GM23338 (cell line): ENCODE measurements at regions not wholly inside any gene's neighbourhood (a gene's known extent, or its start where the extent isn't known, plus 50 kb on each side); places are given as distances from the start of the nearest gene placed in this dataset.

Experiments
- ATAC-seq: fragments of 200-7000 bp; cut with Tn5 transposase; 3 replicates; pipeline ENCODE4 v1.9.1; 2020
- DNase-seq: peaks from one replicate; pipeline ENCODE4 v3.0.0-alpha.2; 2015; ENCODE audit warnings: low spot score
- H2AFZ ChIP-seq: fragments of 200-600 bp; sonication (generic); 2 replicates; pipeline ENCODE4 v1.8.0; 2016; ENCODE audit warnings: antibody characterized with exemption, mild to moderate bottlenecking, moderate library complexity
- H3F3A ChIP-seq: fragments of 200-600 bp; sonication (generic); replicated peaks from 2 replicates; pipeline ENCODE4 v1.8.0; 2017; ENCODE audit warnings: antibody characterized with exemption, mixed run types, low read depth
- H3K27ac ChIP-seq: fragments of 200-600 bp; sonication (generic); 2 replicates; pipeline ENCODE4 v1.6.1; 2016; ENCODE audit warnings: low read depth
- H3K27me3 ChIP-seq: fragments of 200-600 bp; sonication (generic); 2 replicates; pipeline ENCODE4 v1.8.0; 2016; ENCODE audit warnings: mild to moderate bottlenecking, mixed run types, moderate library complexity; ENCODE audit not compliant: insufficient read depth
- H3K36me3 ChIP-seq: fragments of 200-600 bp; sonication (generic); 2 replicates; pipeline ENCODE4 v1.8.0; 2016; ENCODE audit warnings: mild to moderate bottlenecking; ENCODE audit not compliant: insufficient read depth
- H3K4me1 ChIP-seq: fragments of 200-600 bp; sonication (generic); 2 replicates; pipeline ENCODE4 v1.8.0; 2016; ENCODE audit warnings: mild to moderate bottlenecking, moderate library complexity; ENCODE audit not compliant: insufficient read depth
- H3K4me2 ChIP-seq: fragments of 200-600 bp; sonication (generic); 2 replicates; pipeline ENCODE4 v1.7.1; 2017; ENCODE audit warnings: mixed run types
- H3K4me3 ChIP-seq: fragments of 200-600 bp; sonication (generic); 2 replicates; pipeline ENCODE4 v1.6.1; 2016; ENCODE audit warnings: mixed run types
- H3K79me2 ChIP-seq: fragments of 200-600 bp; sonication (generic); replicated peaks from 2 replicates; pipeline ENCODE4 v1.8.0; 2017; ENCODE audit warnings: mild to moderate bottlenecking; ENCODE audit not compliant: insufficient read depth
- H3K9me2 ChIP-seq: fragments of 200-600 bp; sonication (generic); 2 replicates; pipeline ENCODE4 v1.8.0; 2017; ENCODE audit not compliant: insufficient read depth
- H4K20me1 ChIP-seq: fragments of 200-600 bp; sonication (generic); replicated peaks from 2 replicates; pipeline ENCODE4 v1.8.0; 2017; ENCODE audit warnings: mild to moderate bottlenecking; ENCODE audit not compliant: insufficient read depth
- H3K27ac Mint-ChIP-seq: 2 replicates; pipeline ENCODE4 v1.8.0; 2020; ENCODE audit warnings: inconsistent platforms, mild to moderate bottlenecking, moderate library complexity, mixed read lengths
- H3K27me3 Mint-ChIP-seq: 3 replicates; pipeline ENCODE4 v1.8.0; 2022; ENCODE audit warnings: low read depth, mild to moderate bottlenecking, moderate library complexity, mixed read lengths, inconsistent platforms; ENCODE audit not compliant: insufficient read depth, poor library complexity
- H3K36me3 Mint-ChIP-seq: 3 replicates; pipeline ENCODE4 v1.8.0; 2021; ENCODE audit warnings: low read depth, mild to moderate bottlenecking, inconsistent platforms, moderate library complexity, mixed read lengths
- H3K4me1 Mint-ChIP-seq: 3 replicates; pipeline ENCODE4 v1.8.0; 2020; ENCODE audit warnings: mild to moderate bottlenecking, inconsistent platforms, mixed read lengths
- H3K4me3 Mint-ChIP-seq: 3 replicates; pipeline ENCODE4 v1.8.0; 2021; ENCODE audit warnings: moderate library complexity, mild to moderate bottlenecking, inconsistent platforms, mixed read lengths
- H3K9me3 Mint-ChIP-seq: 3 replicates; pipeline ENCODE4 v1.8.0; 2020; ENCODE audit warnings: moderate library complexity, mild to moderate bottlenecking, inconsistent platforms, mixed read lengths
- CREB1 ChIP-seq: fragments of 250-450 bp; sonication (Bioruptor Pico); IDR thresholded peaks from 2 replicates; pipeline ENCODE4 v1.5.0; 2020; ENCODE audit warnings: low read depth, mild to moderate bottlenecking, moderate library complexity
- STAT1 ChIP-seq: IDR thresholded peaks from one replicate; pipeline ENCODE4 v1.6.1; 2016; ENCODE audit warnings: antibody characterized with exemption; ENCODE audit not compliant: unreplicated experiment
- TF ChIP-seq, protein P1 (sequence below): fragments of 250-450 bp; sonication (Bioruptor Pico); IDR thresholded peaks from 2 replicates; pipeline ENCODE4 v1.5.0; 2020; ENCODE audit warnings: mild to moderate bottlenecking, moderate library complexity

DNA sequence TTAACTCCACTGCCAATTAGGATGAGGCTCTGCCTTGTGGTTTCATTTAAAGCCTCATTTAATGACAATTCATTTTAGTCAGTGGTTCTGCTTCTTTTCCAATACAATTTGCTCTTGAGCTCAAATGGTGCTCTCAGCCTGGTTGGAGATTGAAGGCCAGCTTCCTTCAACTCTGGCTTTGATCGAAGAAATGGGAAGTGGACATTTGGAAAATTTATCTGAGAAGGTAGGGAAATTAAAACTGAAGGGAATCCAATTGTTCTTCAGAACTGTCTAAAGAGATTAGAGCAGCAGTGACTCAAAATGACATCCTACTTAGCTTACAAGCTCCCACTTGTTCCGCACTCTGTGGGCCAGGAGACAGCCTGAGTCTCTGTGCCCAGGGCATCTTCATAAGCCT is 206.8 kb downstream of the SMARCA1 start (continued):
- TF ChIP-seq, protein P1, sequence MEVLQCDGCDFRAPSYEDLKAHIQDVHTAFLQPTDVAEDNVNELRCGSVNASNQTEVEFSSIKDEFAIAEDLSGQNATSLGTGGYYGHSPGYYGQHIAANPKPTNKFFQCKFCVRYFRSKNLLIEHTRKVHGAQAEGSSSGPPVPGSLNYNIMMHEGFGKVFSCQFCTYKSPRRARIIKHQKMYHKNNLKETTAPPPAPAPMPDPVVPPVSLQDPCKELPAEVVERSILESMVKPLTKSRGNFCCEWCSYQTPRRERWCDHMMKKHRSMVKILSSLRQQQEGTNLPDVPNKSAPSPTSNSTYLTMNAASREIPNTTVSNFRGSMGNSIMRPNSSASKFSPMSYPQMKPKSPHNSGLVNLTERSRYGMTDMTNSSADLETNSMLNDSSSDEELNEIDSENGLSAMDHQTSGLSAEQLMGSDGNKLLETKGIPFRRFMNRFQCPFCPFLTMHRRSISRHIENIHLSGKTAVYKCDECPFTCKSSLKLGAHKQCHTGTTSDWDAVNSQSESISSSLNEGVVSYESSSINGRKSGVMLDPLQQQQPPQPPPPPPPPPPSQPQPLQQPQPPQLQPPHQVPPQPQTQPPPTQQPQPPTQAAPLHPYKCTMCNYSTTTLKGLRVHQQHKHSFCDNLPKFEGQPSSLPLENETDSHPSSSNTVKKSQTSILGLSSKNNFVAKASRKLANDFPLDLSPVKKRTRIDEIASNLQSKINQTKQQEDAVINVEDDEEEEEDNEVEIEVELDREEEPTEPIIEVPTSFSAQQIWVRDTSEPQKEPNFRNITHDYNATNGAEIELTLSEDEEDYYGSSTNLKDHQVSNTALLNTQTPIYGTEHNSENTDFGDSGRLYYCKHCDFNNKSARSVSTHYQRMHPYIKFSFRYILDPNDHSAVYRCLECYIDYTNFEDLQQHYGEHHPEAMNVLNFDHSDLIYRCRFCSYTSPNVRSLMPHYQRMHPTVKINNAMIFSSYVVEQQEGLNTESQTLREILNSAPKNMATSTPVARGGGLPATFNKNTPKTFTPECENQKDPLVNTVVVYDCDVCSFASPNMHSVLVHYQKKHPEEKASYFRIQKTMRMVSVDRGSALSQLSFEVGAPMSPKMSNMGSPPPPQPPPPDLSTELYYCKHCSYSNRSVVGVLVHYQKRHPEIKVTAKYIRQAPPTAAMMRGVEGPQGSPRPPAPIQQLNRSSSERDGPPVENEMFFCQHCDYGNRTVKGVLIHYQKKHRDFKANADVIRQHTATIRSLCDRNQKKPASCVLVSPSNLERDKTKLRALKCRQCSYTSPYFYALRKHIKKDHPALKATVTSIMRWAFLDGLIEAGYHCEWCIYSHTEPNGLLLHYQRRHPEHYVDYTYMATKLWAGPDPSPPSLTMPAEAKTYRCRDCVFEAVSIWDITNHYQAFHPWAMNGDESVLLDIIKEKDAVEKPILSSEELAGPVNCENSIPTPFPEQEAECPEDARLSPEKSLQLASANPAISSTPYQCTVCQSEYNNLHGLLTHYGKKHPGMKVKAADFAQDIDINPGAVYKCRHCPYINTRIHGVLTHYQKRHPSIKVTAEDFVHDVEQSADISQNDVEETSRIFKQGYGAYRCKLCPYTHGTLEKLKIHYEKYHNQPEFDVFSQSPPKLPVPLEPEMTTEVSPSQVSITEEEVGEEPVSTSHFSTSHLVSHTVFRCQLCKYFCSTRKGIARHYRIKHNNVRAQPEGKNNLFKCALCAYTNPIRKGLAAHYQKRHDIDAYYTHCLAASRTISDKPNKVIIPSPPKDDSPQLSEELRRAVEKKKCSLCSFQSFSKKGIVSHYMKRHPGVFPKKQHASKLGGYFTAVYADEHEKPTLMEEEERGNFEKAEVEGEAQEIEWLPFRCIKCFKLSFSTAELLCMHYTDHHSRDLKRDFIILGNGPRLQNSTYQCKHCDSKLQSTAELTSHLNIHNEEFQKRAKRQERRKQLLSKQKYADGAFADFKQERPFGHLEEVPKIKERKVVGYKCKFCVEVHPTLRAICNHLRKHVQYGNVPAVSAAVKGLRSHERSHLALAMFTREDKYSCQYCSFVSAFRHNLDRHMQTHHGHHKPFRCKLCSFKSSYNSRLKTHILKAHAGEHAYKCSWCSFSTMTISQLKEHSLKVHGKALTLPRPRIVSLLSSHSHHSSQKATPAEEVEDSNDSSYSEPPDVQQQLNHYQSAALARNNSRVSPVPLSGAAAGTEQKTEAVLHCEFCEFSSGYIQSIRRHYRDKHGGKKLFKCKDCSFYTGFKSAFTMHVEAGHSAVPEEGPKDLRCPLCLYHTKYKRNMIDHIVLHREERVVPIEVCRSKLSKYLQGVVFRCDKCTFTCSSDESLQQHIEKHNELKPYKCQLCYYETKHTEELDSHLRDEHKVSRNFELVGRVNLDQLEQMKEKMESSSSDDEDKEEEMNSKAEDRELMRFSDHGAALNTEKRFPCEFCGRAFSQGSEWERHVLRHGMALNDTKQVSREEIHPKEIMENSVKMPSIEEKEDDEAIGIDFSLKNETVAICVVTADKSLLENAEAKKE = no peak
- no peak for TF ChIP-seq CREB1 (CRISPR knock-in tag)

DNA sequence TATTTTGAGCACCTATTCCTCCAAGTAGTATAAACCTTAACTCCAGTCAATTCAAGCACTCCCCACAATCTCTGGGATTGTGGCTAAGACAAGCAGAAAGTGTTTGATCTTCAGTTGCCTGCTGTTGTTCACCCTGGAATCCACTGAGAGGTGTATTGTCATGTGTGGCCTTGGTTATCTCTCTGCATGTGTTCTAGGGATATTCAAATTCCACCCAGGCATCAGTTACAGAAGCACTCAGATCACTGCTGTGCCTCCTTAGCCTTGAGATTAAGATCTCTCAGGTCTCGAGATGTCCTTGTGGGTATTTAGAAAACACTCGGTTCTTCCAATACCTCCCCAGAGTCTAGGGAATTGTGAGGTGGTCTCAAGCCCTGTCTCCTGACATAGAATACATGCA is 213.3 kb downstream of the SMARCA1 start:
- Histone ChIP-seq H3K4me3 (no peak overlapping the region), H4K20me1 (no peaks in the 10 kb centered on the region), H3F3A (no peaks in the 10 kb centered on the region), H3K27ac (no peak overlapping the region), H3K9me2 (no peaks in the 10 kb centered on the region), H3K4me2 (no peak overlapping the region), H2AFZ (no peak overlapping the region), H3K79me2 (no peaks in the 10 kb centered on the region), H3K36me3 (no peaks in the 10 kb centered on the region), H3K4me1 (no peaks in the 10 kb centered on the region; the same call in 1 of the 2 replicates), H3K27me3 (0 out of 2 replicates have a peak, but pooled peaks cover 8% of the 10 kb centered on the region)
- no peaks in the 10 kb centered on the region; the same call in 2 of the 3 replicates for H3K36me3 Mint-ChIP-seq
- H3K4me1 Mint-ChIP-seq = peaks cover 10% of the 10 kb centered on the region
- no peak for TF ChIP-seq STAT1
- DNase-seq (peak; percentile 8), ATAC-seq (peak; percentile 80)
- H3K27me3 Mint-ChIP-seq = peaks cover 11% of the 10 kb centered on the region
- no peak overlapping the region for H3K27ac Mint-ChIP-seq
- peaks cover 2% of the 10 kb centered on the region; the same call in 2 of the 3 replicates for H3K9me3 Mint-ChIP-seq
- no peak overlapping the region for H3K4me3 Mint-ChIP-seq

DNA sequence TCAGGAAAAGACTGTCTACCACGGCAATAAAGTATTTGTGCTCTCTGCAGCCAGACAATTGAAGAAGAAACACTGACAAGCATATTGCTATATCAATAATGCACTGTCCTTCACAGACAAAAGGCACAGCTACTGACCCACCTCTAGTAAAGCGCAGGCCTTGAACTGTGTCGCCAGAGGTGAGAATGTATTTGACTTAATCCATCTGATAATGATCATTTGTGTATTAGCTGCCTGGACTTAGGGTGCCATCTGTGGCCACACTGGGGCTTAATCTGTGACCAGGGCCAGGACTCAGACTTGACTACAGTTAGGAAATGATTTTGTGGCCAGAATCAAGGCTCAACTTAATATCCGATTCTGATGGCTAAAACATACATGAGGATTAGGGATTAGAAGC is 260.4 kb downstream of the SMARCA1 start:
- Mint-ChIP-seq H3K27ac (no peak overlapping the region), H3K27me3 (no peaks in the 10 kb centered on the region), H3K36me3 (no peaks in the 10 kb centered on the region), H3K4me1 (no peaks in the 10 kb centered on the region), H3K4me3 (no peak overlapping the region), H3K9me3 (no peaks in the 10 kb centered on the region)
- Histone ChIP-seq H3K4me1 (no peaks in the 10 kb centered on the region), H3K27me3 (no peaks in the 10 kb centered on the region), H3K4me2 (no peak overlapping the region), H3K9me2 (no peaks in the 10 kb centered on the region), H3K79me2 (no peaks in the 10 kb centered on the region), H3K36me3 (no peaks in the 10 kb centered on the region), H2AFZ (no peak overlapping the region), H3F3A (no peaks in the 10 kb centered on the region), H4K20me1 (no peaks in the 10 kb centered on the region), H3K4me3 (no peak overlapping the region), H3K27ac (no peak overlapping the region)
- no peak for DNase-seq
- no peak for ATAC-seq
- TF ChIP-seq, protein P1 = no peak
